HFF-Myc (cell line): ENCODE measurements at regions not wholly inside any gene's neighbourhood (a gene's known extent, or its start where the extent isn't known, plus 50 kb on each side); places are given as distances from the start of the nearest gene placed in this dataset.

Experiments used
- DNase-seq: peaks from one replicate; pipeline ENCODE4 v3.0.0-alpha.2; 2011; ENCODE audit warnings: low read depth; ENCODE audit errors: extremely low read depth
- H3K4me3 ChIP-seq: replicated peaks from 2 replicates; pipeline ENCODE4 v1.5.1; 2011; ENCODE audit warnings: low read depth, mild to moderate bottlenecking, control low read depth, low read length
- TF ChIP-seq, protein P1 (sequence below): IDR thresholded peaks from 2 replicates; pipeline ENCODE4 v1.5.1; 2012; ENCODE audit warnings: mild to moderate bottlenecking, low read depth, low read length, control low read depth; ENCODE audit errors: missing control alignments

DNA sequence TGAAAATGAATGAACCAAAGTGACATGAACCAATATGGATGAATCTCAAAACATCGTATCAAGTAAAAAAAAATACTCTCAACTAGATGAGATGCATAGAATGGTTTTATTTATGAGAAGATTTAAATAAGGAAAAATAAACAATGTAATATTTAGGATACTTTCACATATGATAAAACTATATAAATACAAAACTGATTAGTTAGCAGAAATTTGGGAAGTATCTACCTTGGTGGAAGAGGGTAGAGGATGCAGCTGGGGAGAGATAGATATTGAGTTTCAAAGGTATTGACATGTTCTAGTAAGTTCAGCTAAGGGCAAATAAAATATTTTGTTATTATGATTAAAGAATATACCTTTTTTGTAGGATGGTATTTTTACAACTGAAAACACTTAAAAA lies 463.1 kb downstream of the SH2D4B start:
- TF ChIP-seq, protein P1, sequence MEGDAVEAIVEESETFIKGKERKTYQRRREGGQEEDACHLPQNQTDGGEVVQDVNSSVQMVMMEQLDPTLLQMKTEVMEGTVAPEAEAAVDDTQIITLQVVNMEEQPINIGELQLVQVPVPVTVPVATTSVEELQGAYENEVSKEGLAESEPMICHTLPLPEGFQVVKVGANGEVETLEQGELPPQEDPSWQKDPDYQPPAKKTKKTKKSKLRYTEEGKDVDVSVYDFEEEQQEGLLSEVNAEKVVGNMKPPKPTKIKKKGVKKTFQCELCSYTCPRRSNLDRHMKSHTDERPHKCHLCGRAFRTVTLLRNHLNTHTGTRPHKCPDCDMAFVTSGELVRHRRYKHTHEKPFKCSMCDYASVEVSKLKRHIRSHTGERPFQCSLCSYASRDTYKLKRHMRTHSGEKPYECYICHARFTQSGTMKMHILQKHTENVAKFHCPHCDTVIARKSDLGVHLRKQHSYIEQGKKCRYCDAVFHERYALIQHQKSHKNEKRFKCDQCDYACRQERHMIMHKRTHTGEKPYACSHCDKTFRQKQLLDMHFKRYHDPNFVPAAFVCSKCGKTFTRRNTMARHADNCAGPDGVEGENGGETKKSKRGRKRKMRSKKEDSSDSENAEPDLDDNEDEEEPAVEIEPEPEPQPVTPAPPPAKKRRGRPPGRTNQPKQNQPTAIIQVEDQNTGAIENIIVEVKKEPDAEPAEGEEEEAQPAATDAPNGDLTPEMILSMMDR: no peak

DNA sequence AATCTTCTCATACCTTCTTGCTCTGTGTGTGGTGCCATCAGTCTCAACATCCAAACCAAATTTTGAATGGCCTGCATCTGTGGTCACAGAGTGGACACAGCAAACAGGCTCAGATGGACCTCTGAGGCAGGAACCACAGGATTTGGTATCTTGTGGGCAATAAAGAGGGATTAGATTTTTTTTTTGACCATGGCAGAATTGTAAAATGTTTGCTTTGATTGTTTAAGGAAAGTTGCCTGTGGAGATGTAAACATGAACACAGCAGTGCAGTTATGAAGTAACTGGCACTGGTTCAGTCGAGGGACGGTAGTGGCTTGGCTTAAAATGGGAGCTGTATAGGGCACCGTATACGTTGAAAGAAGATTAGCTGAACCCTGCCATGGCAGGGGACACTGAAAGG lies 464.7 kb downstream of the SH2D4B start:
- no peak for DNase-seq
- TF ChIP-seq, protein P1: no peak

More for the DNA sequence above, 463.1 kb downstream of the SH2D4B start:
- DNase-seq: no peak
- no peak overlapping the region for H3K4me3 ChIP-seq

DNA sequence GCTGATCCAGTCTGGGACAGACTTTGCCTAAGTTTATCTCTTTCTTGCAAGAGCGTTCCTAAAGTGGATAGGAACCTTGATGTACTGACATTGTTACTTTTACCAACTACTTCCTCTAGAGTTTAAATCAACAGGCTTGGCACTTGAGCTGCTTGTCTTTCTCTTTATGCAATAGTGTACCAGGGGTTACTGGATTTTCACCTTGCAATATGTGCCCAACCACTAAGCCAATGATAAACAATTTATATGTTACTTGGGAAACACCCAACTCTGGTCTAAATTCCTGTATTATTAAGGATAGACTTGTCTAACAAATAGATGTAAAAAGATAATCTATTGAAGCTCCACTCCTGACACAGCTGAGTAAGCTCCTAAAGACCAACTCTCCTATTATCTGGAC lies 470.2 kb downstream of the SH2D4B start:
- no peak for DNase-seq
- TF ChIP-seq, protein P1: no peak
- H3K4me3 ChIP-seq: no peak overlapping the region

More for the DNA sequence above, 464.7 kb downstream of the SH2D4B start:
- H3K4me3 ChIP-seq: no peak overlapping the region

DNA sequence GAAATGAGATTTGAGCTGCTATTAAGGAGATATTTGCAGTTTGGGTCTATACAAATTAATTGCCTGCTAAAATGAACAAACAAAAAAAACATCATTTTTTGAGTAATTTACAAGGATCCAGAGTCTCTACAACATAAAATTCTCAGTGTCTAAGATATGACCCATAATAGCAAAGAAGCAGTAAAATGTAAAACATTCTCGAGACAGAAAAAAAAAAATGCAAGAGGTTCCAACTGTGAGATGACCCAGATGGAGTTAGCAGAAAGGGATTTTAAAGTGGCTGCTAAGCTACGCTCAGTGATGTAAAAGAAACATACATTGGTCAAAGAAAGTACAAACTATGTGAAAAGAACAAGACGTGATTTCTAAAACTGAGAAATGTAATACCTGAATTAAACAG lies 471.0 kb downstream of the SH2D4B start:
- TF ChIP-seq, protein P1: no peak
- H3K4me3 ChIP-seq: no peak overlapping the region
- no peak for DNase-seq

DNA sequence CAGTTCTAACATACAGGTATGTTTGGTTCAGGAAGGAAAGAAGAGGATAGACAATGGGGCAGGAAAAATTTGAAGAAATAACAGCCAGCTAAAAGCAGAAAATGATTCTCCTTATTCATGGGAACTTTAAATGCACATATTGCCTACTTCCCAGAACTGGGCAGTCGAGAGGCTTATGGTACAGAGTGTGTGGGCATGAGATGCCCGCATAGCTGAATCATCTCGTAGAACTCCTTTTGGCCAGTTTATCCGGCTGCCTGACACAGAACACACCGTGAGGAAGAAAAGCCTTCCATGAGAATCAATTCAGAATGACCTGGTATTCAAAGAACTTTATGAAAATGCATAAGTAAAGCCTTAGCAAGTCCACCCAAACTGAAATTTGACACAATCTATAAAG lies 471.6 kb downstream of the SH2D4B start:
- TF ChIP-seq, protein P1: no peak
- no peak overlapping the region for H3K4me3 ChIP-seq
- no peak for DNase-seq

DNA sequence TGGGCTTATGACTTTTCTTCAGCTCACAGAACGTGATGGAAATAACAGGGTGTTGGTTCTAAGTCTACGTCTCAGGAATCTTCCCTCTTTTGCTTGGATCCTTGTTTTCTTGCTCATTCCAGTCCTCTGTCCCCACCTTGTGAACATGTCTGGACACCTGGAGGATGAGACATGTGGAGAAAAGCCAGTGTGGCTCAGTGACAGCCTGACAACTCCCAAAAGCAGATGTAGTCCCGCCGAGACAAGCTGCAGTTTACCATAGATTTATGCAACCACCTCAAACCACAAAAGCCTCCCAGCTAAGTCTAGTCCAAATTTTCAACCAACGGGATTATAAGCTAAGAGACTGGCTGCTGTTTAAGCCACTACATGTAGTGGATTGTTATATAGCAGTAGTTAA lies 476.1 kb downstream of the SH2D4B start:
- DNase-seq: no peak
- TF ChIP-seq, protein P1: no peak
- no peak overlapping the region for H3K4me3 ChIP-seq
